Type B pancreatic cell (in vitro differentiated cells): ENCODE measurements at regions not wholly inside any gene's neighbourhood (a gene's known extent, or its start where the extent isn't known, plus 50 kb on each side); places are given as distances from the start of the nearest gene placed in this dataset.

Experiments
- DNase-seq: peaks from one replicate; pipeline ENCODE4 v3.0.0; 2021; ENCODE audit warnings: mixed read lengths; ENCODE audit not compliant: unreplicated experiment; ENCODE audit errors: extremely low spot score
- H3K27ac Mint-ChIP-seq: 2 replicates; pipeline ENCODE4 v1.8.0; 2021; ENCODE audit warnings: mild to moderate bottlenecking, mixed read lengths
- H3K27me3 Mint-ChIP-seq: 2 replicates; pipeline ENCODE4 v1.8.0; 2021; ENCODE audit warnings: mixed read lengths
- H3K36me3 Mint-ChIP-seq: 2 replicates; pipeline ENCODE4 v1.8.0; 2021; ENCODE audit warnings: mixed read lengths
- H3K4me1 Mint-ChIP-seq: one replicate; pipeline ENCODE4 v1.8.0; 2021; ENCODE audit warnings: mixed read lengths; ENCODE audit not compliant: unreplicated experiment
- H3K4me3 Mint-ChIP-seq: 2 replicates; pipeline ENCODE4 v1.8.0; 2021; ENCODE audit warnings: mild to moderate bottlenecking, mixed read lengths
- H3K9me3 Mint-ChIP-seq: 2 replicates; pipeline ENCODE4 v1.8.0; 2021; ENCODE audit warnings: mixed read lengths
- TF ChIP-seq, protein P1 (sequence below): fragments of 200-600 bp; sonication (generic); conservative IDR thresholded peaks from 2 replicates; pipeline ENCODE4 v1.5.0; 2021; ENCODE audit warnings: antibody characterized with exemption, mild to moderate bottlenecking

DNA sequence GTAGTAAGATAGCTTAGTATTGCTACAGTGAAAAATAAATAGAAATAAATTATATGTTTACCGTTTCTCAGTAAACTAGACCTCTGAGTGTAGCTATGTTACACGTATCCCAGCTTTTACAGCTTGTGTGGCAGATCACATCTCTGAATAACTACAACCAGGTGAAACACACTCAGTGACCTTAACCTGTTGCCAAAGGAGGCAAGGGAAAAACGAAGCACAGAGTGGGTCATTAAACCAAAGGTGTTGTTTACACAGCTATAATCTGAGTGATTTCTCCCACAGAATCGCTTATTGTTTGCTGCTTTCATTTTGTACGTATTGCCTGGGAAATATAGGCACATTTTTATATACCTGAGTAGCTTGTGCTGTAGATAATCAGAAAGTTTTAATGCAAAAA is 688.2 kb upstream of the KIF2B start:
- Mint-ChIP-seq H3K4me1 (peaks cover 26% of the 10 kb centered on the region), H3K9me3 (no peaks in the 10 kb centered on the region), H3K27ac (no peak overlapping the region), H3K4me3 (no peak overlapping the region), H3K36me3 (no peaks in the 10 kb centered on the region), H3K27me3 (no peaks in the 10 kb centered on the region)
- TF ChIP-seq, protein P1, sequence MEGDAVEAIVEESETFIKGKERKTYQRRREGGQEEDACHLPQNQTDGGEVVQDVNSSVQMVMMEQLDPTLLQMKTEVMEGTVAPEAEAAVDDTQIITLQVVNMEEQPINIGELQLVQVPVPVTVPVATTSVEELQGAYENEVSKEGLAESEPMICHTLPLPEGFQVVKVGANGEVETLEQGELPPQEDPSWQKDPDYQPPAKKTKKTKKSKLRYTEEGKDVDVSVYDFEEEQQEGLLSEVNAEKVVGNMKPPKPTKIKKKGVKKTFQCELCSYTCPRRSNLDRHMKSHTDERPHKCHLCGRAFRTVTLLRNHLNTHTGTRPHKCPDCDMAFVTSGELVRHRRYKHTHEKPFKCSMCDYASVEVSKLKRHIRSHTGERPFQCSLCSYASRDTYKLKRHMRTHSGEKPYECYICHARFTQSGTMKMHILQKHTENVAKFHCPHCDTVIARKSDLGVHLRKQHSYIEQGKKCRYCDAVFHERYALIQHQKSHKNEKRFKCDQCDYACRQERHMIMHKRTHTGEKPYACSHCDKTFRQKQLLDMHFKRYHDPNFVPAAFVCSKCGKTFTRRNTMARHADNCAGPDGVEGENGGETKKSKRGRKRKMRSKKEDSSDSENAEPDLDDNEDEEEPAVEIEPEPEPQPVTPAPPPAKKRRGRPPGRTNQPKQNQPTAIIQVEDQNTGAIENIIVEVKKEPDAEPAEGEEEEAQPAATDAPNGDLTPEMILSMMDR, result no peak
- DNase-seq, result no peak

DNA sequence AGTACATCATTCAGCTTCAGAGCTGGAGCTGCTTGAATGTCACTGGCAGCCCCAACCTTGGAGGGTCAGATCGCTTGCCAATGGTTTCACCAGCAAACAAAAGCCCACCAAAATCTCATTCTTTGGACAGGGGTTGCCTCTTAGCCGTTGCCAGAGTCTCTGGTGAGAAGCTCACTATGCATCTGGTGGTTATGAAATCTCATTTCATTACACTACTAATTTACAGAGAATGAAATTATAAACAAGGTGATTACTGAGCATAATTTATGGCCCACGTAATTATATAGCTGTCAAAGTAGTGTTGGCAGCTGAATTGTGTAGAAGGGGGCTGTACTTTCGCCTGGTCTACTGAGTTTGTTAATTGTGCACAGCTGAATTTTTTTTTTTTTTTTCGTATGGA is 688.9 kb upstream of the KIF2B start:
- no peaks in the 10 kb centered on the region for H3K27me3 Mint-ChIP-seq
- no peak overlapping the region for H3K4me3 Mint-ChIP-seq
- no peaks in the 10 kb centered on the region for H3K36me3 Mint-ChIP-seq
- TF ChIP-seq, protein P1, result no peak
- H3K4me1 Mint-ChIP-seq, result peaks cover 26% of the 10 kb centered on the region
- DNase-seq, result no peak
- H3K9me3 Mint-ChIP-seq, result no peaks in the 10 kb centered on the region
- no peak overlapping the region for H3K27ac Mint-ChIP-seq

DNA sequence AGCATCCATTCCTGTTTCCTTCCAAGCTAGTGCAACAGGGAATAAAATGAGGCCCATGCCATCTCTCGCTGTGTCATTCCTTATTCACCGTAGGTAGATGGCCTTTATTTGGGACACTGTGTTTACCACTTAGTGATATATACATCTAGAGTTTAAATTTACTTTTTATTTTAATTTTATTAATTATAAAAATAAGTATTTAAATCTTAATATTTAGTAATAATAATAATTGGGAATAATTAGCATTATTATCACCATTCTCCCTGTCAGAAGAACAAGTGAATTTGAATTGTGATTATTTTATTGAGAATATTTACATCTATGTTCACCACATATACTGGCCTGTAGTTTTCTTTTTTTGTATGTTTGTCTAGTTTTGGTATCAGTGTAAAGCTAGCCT is 692.9 kb upstream of the KIF2B start:
- TF ChIP-seq, protein P1, result no peak
- no peak overlapping the region for H3K27ac Mint-ChIP-seq

DNA sequence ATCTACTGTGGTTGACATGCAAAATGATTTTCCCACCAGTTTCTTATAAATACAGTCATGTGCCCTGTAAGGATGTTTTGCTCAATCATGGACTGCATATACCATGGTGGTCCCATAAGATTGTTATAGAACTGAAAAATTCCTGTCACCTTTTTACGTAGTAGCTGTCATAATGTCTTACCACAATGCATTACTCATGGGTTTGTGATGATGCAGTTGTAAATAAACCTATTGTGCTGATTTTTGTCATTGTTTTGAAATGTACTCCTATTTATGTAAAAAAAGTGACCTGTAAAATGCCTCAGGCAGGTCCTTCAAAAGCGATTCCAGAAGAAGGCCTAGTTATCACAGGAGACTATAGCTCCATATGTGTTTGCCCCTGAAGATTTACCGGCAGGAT is 695.4 kb upstream of the KIF2B start:
- TF ChIP-seq, protein P1, result no peak
- Mint-ChIP-seq H3K4me3 (no peak overlapping the region), H3K9me3 (no peaks in the 10 kb centered on the region), H3K4me1 (no peaks in the 10 kb centered on the region), H3K27me3 (no peaks in the 10 kb centered on the region), H3K27ac (no peak overlapping the region), H3K36me3 (no peaks in the 10 kb centered on the region)
- DNase-seq, result no peak

More for the DNA sequence above, 692.9 kb upstream of the KIF2B start:
- DNase-seq, result no peak
- Mint-ChIP-seq H3K36me3 (no peaks in the 10 kb centered on the region), H3K9me3 (no peaks in the 10 kb centered on the region), H3K4me1 (peaks cover 11% of the 10 kb centered on the region), H3K27me3 (no peaks in the 10 kb centered on the region), H3K4me3 (no peak overlapping the region)

DNA sequence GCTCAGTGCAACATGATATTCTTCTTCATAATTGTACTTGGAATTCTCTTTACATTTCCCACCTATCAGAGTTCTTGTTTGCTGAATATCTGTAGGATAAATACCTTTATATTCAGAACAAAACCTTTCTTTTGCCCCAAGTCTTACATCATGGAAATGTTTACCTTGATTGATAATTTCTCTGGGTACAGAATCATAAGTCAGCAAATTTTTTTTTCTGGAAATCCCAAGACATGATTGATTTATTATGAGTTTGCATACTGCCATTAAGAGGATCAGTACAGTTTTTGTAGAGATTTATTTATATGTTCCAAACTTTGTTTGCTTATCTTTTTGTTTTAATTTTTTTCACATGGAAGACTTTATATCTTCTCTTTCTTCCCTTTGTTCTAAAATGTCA is 699.8 kb upstream of the KIF2B start:
- TF ChIP-seq, protein P1, result no peak
- Mint-ChIP-seq H3K27ac (no peak overlapping the region), H3K36me3 (no peaks in the 10 kb centered on the region), H3K4me3 (no peak overlapping the region), H3K9me3 (no peaks in the 10 kb centered on the region), H3K27me3 (no peaks in the 10 kb centered on the region), H3K4me1 (no peaks in the 10 kb centered on the region)
- no peak for DNase-seq

DNA sequence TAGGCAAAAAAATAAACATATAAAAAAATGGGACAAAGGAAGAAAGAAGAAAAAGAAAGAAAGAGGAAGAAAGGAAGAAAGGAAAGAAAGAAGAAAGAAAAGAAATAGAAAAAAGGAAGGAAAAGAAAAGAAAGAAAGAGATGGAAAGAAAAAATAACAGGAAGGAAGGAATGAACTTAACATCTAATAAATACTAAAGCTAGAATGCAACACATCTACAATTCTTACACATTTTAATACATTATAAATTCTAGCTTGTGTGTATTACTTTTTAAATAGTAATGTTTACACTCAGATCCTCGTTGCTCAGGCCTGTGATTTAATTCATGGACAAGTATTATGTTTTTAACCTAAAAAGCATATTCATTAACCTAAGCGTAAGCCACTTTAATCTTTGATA is 703.0 kb upstream of the KIF2B start:
- peaks cover 4% of the 10 kb centered on the region for H3K36me3 Mint-ChIP-seq
- no peak overlapping the region for H3K4me3 Mint-ChIP-seq
- H3K9me3 Mint-ChIP-seq, result peaks cover 6% of the 10 kb centered on the region
- H3K27me3 Mint-ChIP-seq, result no peaks in the 10 kb centered on the region
- no peak overlapping the region for H3K27ac Mint-ChIP-seq
- TF ChIP-seq, protein P1, result no peak
- H3K4me1 Mint-ChIP-seq, result no peaks in the 10 kb centered on the region
- DNase-seq, result no peak
